DND-41 (cell line): ENCODE measurements at regions not wholly inside any gene's neighbourhood (a gene's known extent, or its start where the extent isn't known, plus 50 kb on each side); places are given as distances from the start of the nearest gene placed in this dataset.

Source experiments
- ATAC-seq: fragments of 200-7000 bp; cut with Tn5 transposase; 3 replicates; pipeline ENCODE4 v1.9.1; 2021; ENCODE audit warnings: low read depth; ENCODE audit not compliant: insufficient read depth
- DNase-seq: peaks from one replicate; pipeline ENCODE4 v3.0.0-alpha.2; 2020
- H2AFZ ChIP-seq: 2 replicates; pipeline ENCODE4 v1.6.0; 2012; ENCODE audit warnings: low read depth, low read length
- H3K27ac ChIP-seq: 2 replicates; pipeline ENCODE4 v1.5.1; 2012; ENCODE audit warnings: low read length, inconsistent platforms
- H3K27me3 ChIP-seq: fragments of 200-600 bp; sonication (generic); 2 replicates; pipeline ENCODE4 v1.6.0; 2012; ENCODE audit warnings: low read length, mild to moderate bottlenecking, inconsistent platforms; ENCODE audit not compliant: insufficient read depth, poor library complexity
- H3K36me3 ChIP-seq: 2 replicates; pipeline ENCODE4 v1.5.1; 2012; ENCODE audit warnings: low read length, inconsistent platforms; ENCODE audit not compliant: insufficient read depth
- H3K4me1 ChIP-seq: 2 replicates; pipeline ENCODE4 v1.5.1; 2012; ENCODE audit warnings: mild to moderate bottlenecking, low read length; ENCODE audit not compliant: insufficient read depth
- H3K4me2 ChIP-seq: 2 replicates; pipeline ENCODE4 v1.6.0; 2012; ENCODE audit warnings: mild to moderate bottlenecking, moderate library complexity, low read length, inconsistent platforms; ENCODE audit not compliant: insufficient read depth
- H3K4me3 ChIP-seq, 2 experiments: fragments of 200-600 bp in 1 of 2; shearing (Covaris generic) in 1 of 2; 2 replicates each; pipeline ENCODE4 v1.5.1; 2012 to 2016; ENCODE audit warnings: inconsistent platforms in 2 of 2, low read length in 2 of 2, mild to moderate bottlenecking in 2 of 2, low read depth in 1 of 2, moderate library complexity in 1 of 2
- H3K79me2 ChIP-seq: 2 replicates; pipeline ENCODE4 v1.6.0; 2012; ENCODE audit warnings: low read length, inconsistent platforms; ENCODE audit not compliant: insufficient read depth
- H3K9ac ChIP-seq: 2 replicates; pipeline ENCODE4 v1.6.0; 2012; ENCODE audit warnings: low read depth, mild to moderate bottlenecking, inconsistent platforms, low read length, moderate library complexity
- H3K9me3 ChIP-seq: 2 replicates; pipeline ENCODE4 v1.5.1; 2012; ENCODE audit warnings: low read length, moderate library complexity, mild to moderate bottlenecking, inconsistent platforms; ENCODE audit not compliant: insufficient read depth, severe bottlenecking
- H4K20me1 ChIP-seq: 2 replicates; pipeline ENCODE4 v1.6.0; 2012; ENCODE audit warnings: low read length; ENCODE audit not compliant: insufficient read depth
- EZH2 ChIP-seq: IDR thresholded peaks from 3 replicates; pipeline ENCODE4 v1.6.1; 2012; ENCODE audit warnings: borderline replicate concordance, low read depth, mild to moderate bottlenecking, moderate library complexity, low read length, inconsistent platforms; ENCODE audit not compliant: severe bottlenecking
- TF ChIP-seq, protein P1 (sequence below): IDR thresholded peaks from 2 replicates; pipeline ENCODE4 v1.5.1; 2012; ENCODE audit warnings: borderline replicate concordance, low read length, moderate library complexity, mild to moderate bottlenecking; ENCODE audit not compliant: poor library complexity, severe bottlenecking; ENCODE audit errors: extremely low read depth

DNA sequence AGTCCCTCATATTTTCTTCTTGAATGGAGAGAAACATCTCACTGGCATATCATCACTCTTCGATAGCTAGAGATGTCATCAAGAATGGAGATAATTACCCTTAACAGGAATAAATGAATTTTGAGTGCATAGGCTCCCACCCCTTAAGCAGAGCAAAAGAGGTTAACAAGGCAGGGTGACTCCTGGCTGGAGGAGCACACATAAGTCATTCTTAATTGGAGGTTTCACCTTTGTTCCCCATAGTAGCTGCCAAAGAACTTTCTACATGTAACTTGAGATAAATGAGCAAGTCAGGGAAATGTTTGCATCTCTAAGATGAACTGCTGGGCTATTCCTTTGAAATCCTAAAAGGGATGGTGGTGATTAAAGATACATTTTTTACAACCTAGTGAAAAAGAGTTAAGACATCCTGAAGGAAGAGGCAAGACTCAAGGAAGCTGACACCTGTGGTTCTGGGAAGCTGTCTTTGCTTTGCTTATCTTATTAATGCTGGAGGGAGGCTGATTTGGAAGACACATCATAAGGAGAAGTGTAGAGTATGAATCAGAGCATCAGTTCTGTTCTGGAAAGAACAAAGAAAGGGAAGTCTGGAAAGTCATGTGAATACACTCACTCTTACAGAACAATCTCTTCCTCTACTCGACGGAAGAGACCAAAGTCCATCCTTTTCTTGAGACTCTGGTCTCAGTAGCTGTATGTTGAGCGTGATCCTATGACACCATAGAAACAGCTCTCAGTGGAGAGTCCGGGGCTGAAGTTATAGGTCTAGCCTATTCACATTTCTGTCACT, 326.3 kb downstream of the OSTF1 start:
- H3K9me3 ChIP-seq: no peaks in the 10 kb centered on the region
- H2AFZ ChIP-seq: no peak overlapping the region
- no peak overlapping the region for H3K27ac ChIP-seq
- ATAC-seq (no peak), DNase-seq (no peak)
- no peaks in the 10 kb centered on the region for H3K79me2 ChIP-seq
- H3K4me3 ChIP-seq: no peak overlapping the region
- TF ChIP-seq EZH2: no peak
- TF ChIP-seq, protein P1, sequence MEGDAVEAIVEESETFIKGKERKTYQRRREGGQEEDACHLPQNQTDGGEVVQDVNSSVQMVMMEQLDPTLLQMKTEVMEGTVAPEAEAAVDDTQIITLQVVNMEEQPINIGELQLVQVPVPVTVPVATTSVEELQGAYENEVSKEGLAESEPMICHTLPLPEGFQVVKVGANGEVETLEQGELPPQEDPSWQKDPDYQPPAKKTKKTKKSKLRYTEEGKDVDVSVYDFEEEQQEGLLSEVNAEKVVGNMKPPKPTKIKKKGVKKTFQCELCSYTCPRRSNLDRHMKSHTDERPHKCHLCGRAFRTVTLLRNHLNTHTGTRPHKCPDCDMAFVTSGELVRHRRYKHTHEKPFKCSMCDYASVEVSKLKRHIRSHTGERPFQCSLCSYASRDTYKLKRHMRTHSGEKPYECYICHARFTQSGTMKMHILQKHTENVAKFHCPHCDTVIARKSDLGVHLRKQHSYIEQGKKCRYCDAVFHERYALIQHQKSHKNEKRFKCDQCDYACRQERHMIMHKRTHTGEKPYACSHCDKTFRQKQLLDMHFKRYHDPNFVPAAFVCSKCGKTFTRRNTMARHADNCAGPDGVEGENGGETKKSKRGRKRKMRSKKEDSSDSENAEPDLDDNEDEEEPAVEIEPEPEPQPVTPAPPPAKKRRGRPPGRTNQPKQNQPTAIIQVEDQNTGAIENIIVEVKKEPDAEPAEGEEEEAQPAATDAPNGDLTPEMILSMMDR: no peak
- H3K4me2 ChIP-seq: no peak overlapping the region
- H4K20me1 ChIP-seq: no peaks in the 10 kb centered on the region; the same call in 1 of the 2 replicates
- H3K9ac ChIP-seq: no peak overlapping the region
- no peaks in the 10 kb centered on the region for H3K4me1 ChIP-seq
- H3K36me3 ChIP-seq: no peaks in the 10 kb centered on the region
- peaks cover 10% of the 10 kb centered on the region for H3K27me3 ChIP-seq

DNA sequence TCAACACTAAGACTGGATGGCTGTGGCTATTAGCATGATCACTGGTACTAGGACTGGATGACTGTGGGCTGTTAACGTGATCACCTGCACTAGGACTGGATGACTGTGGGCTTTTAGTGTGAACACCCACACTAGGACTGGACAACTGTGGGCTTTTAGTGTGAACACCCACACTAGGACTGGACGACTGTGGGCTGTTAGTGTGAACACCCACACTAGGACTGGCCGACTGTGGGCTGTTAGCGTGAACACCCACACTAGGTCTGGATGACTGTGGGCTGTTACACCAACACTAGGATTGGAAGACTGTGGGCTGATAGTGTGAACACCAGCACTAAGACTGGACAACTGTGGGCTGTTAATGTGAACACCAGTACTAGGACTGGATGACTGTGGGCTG, 329.2 kb downstream of the OSTF1 start:
- ATAC-seq: no peak

DNA sequence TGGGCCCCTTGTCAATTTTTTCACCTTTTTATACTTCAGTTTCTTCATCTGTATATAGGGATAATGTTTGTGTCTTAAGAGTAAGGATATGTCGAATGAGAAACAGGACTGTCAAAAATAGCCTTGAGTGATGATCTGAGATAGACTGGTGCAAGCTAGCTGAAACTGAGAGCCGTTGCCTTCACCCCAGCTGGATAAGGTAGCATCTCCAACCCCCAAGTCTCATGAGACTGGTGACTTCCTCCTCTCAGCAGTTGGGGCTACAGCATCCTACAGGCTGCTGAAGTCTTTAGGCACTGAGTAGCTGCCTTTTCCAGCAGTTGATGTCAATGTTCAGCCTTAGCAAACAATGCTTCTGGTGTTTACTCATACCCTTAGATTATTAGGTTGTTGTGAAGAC, 330.2 kb downstream of the OSTF1 start:
- H3K79me2 ChIP-seq: no peaks in the 10 kb centered on the region
- H4K20me1 ChIP-seq: no peaks in the 10 kb centered on the region; the same call in 1 of the 2 replicates
- no peak for DNase-seq
- H3K36me3 ChIP-seq: no peaks in the 10 kb centered on the region
- no peak for ATAC-seq
- no peak overlapping the region for H3K4me3 ChIP-seq
- H3K4me2 ChIP-seq: no peak overlapping the region
- no peak overlapping the region for H3K9ac ChIP-seq
- peaks cover 6% of the 10 kb centered on the region for H3K27me3 ChIP-seq
- no peak overlapping the region for H3K27ac ChIP-seq
- no peak overlapping the region; the same call in 1 of the 2 replicates for H2AFZ ChIP-seq
- H3K9me3 ChIP-seq: no peaks in the 10 kb centered on the region
- no peaks in the 10 kb centered on the region for H3K4me1 ChIP-seq
- no peak for TF ChIP-seq EZH2
- TF ChIP-seq, protein P1: no peak

More for the DNA sequence above, 329.2 kb downstream of the OSTF1 start:
- Histone ChIP-seq H3K27ac (no peak overlapping the region), H3K9ac (no peak overlapping the region), H3K9me3 (no peaks in the 10 kb centered on the region), H3K27me3 (peaks cover 9% of the 10 kb centered on the region), H3K79me2 (no peaks in the 10 kb centered on the region), H4K20me1 (no peaks in the 10 kb centered on the region; the same call in 1 of the 2 replicates), H3K4me3 (no peak overlapping the region), H3K4me1 (no peaks in the 10 kb centered on the region), H3K36me3 (no peaks in the 10 kb centered on the region), H3K4me2 (no peak overlapping the region), H2AFZ (no peak overlapping the region)
- TF ChIP-seq EZH2: no peak
- TF ChIP-seq, protein P1: no peak
- DNase-seq: no peak
